ENCODE measurements at regions not wholly inside any gene's neighbourhood (a gene's known extent, or its start where the extent isn't known, plus 50 kb on each side); places are given as distances from the start of the nearest gene placed in this dataset.

- TF ChIP-seq CTCF (IDR thresholded peaks at IDR 0.05) (no peak), POLR2A (IDR thresholded peaks at IDR 0.05) (no peak)
Observed at GRCh38 chr7:131029002-131029401, 295.0 kb upstream of the KLF14 start.
